ENCODE measurements at regions not wholly inside any gene's neighbourhood (a gene's known extent, or its start where the extent isn't known, plus 50 kb on each side); places are given as distances from the start of the nearest gene placed in this dataset.

- TF ChIP-seq CHD7 (IDR thresholded peaks at IDR 0.05; ENCODE audit: insufficient replicate concordance, low read length) (no peak), RAD21 (IDR thresholded peaks at IDR 0.05 in 1 of 2, conservative IDR thresholded peaks at IDR 0.05 in 1 of 2; ENCODE audit: low read depth in 2 of 2, low read length in 2 of 2) (no peak), PHF8 (conservative IDR thresholded peaks at IDR 0.05; ENCODE audit: low read depth, low read length) (no peak), CHD1 (IDR thresholded peaks at IDR 0.05; ENCODE audit: low read depth, low read length) (no peak), KDM5A (IDR thresholded peaks at IDR 0.05; ENCODE audit: low read length) (no peak), NANOG (IDR thresholded peaks at IDR 0.05; ENCODE audit: insufficient read depth, low read depth, low read length, poor library complexity, severe bottlenecking) (no peak)
Measured at GRCh38 chr15:66968806-66969596, 96.4 kb upstream of the SMAD3 start (continued).
